ENCODE measurements at regions not wholly inside any gene's neighbourhood (a gene's known extent, or its start where the extent isn't known, plus 50 kb on each side); places are given as distances from the start of the nearest gene placed in this dataset.
"Not testable (repeated sequence)": the region's sequence is repeated elsewhere in the genome, so short reads cannot be mapped to it uniquely, and the experiment has no call there.

DNA sequence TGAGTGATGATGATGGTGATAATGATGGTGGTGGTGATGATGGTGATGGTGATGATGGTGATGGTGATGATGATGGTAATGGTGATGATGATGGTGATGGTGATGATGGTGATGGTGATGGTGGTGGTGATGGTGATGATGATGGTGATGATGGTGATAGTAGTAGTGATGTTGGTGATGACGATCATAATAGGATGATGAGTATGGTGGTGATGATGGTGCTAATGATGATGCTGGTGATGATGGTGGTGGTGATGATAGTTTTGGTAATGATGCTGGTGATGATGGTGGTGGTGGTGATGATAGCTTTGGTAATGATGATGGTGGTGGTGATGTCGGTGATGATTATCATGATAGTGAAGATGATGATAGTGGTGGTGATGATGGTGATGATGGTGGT is 171.5 kb upstream of the SFSWAP start:
- Histone ChIP-seq H3K4me1 (ENCODE audit: insufficient read depth, low read length) (peaks cover 3% of the 10 kb centered on the region), H3K9me3 (ENCODE audit: low read depth, low read length) (no peaks in the 10 kb centered on the region), H3K27me3 (ENCODE audit: insufficient read depth, low read length) (no peaks in the 10 kb centered on the region), H3K4me3 (ENCODE audit: low read length) (no peak overlapping the region)

DNA sequence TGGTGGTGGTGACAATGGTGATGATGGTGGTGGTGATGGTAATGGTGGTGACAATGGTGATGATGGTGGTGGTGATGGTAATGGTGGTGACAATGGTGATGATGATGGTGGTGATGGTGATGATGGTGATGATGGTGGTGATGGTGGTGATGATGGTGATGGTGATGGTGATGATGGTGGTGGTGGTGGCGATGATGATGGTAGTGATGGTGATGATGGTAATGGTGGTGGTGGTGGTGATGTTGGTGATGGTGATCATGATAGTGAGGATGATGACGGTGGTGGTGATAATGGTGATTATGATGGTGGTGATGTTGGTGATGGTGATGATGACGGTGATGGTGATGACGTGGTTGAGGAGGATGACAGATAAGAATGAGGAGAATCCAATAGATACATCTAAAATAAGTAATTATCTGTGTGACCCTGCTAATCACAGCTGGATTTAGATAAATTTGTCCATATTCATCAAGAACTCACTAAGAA is 170.7 kb upstream of the SFSWAP start:
- Histone ChIP-seq H3K9me3 (ENCODE audit: low read depth, low read length) (no peaks in the 10 kb centered on the region), H3K4me3 (ENCODE audit: low read length) (no peak overlapping the region), H3K27me3 (ENCODE audit: insufficient read depth, low read length) (no peaks in the 10 kb centered on the region), H3K4me1 (ENCODE audit: insufficient read depth, low read length) (peaks cover 3% of the 10 kb centered on the region)

DNA sequence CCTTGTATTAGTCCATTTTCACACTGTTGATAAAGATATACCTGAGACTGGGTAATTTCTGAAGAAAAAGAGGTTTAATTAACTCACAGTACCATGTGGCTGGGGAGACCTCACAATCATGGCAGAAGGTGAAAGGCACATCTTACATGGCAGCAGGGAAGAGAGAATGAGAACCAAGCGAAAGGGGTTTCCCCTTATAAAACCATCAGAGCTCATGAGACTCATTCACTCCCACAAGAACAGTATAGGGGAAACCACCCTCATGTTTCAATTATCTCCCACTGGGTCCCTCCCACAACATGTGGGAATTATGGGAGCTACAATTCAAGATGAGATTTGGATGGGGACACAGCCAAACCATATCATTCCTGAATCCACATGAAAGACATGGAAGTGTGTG is 169.4 kb upstream of the SFSWAP start:
- H3K27me3 ChIP-seq (ENCODE audit: insufficient read depth, low read length); H3K9me3 ChIP-seq (ENCODE audit: low read depth, low read length); H3K4me3 ChIP-seq (ENCODE audit: low read length); H3K4me1 ChIP-seq (ENCODE audit: insufficient read depth, low read length): not testable (repeated sequence)

- Histone ChIP-seq H3K27me3 (ENCODE audit: insufficient read depth, low read length) (no peaks in the 10 kb centered on the region), H3K9me3 (ENCODE audit: low read depth, low read length) (no peaks in the 10 kb centered on the region), H3K4me1 (ENCODE audit: insufficient read depth, low read length) (no peaks in the 10 kb centered on the region), H3K4me3 (ENCODE audit: low read length) (no peak overlapping the region)
Observed at GRCh38 chr12:131542351-131542750, 168.5 kb upstream of the SFSWAP start.

DNA sequence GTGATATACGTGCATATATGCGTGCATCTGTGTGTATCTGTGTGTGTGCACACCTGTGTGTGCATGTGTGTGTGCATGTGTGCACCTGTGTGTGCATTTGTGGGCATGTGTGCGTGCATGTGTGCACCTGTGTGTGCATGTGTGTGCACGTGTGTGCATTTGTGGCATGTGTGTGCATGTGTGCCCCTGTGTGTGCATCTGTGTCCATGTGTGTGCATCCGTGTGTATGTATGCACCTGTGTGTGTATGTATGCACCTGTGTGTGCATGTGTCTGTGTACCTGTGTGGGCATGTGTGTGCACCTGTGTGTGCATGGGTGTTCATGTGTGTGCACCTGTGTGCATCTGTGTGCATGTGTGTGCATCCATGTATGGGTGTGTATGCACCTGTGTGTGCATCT is 167.8 kb upstream of the SFSWAP start:
- H3K4me3 ChIP-seq (ENCODE audit: low read length), result no peak overlapping the region
- no peaks in the 10 kb centered on the region for H3K27me3 ChIP-seq (ENCODE audit: insufficient read depth, low read length)
- H3K4me1 ChIP-seq (ENCODE audit: insufficient read depth, low read length), result no peaks in the 10 kb centered on the region
- no peaks in the 10 kb centered on the region for H3K9me3 ChIP-seq (ENCODE audit: low read depth, low read length)

DNA sequence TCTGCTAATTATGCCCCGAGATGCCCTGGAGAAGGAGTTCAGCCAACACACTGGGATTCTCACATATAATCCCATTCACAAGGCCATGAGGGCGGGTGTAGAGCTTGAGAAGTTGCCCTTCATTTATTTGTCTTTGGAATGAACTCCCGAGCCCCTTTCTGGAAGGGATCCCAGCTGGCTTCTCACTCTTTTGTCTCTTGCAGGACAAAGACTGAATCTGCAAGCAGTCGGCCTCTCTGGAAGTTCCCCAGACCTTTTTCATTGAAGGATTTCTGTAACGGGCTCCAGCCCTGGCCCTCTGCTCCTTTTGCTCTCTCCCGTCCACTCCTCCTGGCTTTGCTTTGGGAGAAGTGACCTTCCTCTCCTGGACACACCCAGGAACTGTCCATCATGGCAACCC is 163.3 kb upstream of the SFSWAP start:
- no peaks in the 10 kb centered on the region for H3K4me1 ChIP-seq (ENCODE audit: insufficient read depth, low read length)
- H3K4me3 ChIP-seq (ENCODE audit: low read length), result no peak overlapping the region
- H3K27me3 ChIP-seq (ENCODE audit: insufficient read depth, low read length), result no peaks in the 10 kb centered on the region
- H3K9me3 ChIP-seq (ENCODE audit: low read depth, low read length), result no peaks in the 10 kb centered on the region

DNA sequence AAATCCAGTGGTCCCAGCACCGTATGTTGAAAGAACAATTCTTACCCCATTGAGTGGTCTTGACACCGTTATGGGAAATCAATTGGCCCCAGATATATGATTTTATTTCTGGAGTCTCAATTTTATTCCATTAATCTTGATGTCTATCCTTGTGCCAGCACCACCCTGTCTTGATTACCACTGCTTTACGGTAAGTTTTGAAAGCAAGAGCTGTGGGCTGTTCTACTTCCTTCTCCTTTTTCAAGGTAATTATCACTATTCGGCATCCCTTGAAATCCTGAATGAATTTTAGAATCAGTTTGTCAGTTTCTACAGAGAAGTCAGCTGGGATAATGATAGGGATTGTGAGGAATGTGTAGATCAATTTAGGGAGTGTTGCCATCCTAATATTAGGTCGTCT is 160.8 kb upstream of the SFSWAP start:
- no peaks in the 10 kb centered on the region for H3K27me3 ChIP-seq (ENCODE audit: insufficient read depth, low read length)

DNA sequence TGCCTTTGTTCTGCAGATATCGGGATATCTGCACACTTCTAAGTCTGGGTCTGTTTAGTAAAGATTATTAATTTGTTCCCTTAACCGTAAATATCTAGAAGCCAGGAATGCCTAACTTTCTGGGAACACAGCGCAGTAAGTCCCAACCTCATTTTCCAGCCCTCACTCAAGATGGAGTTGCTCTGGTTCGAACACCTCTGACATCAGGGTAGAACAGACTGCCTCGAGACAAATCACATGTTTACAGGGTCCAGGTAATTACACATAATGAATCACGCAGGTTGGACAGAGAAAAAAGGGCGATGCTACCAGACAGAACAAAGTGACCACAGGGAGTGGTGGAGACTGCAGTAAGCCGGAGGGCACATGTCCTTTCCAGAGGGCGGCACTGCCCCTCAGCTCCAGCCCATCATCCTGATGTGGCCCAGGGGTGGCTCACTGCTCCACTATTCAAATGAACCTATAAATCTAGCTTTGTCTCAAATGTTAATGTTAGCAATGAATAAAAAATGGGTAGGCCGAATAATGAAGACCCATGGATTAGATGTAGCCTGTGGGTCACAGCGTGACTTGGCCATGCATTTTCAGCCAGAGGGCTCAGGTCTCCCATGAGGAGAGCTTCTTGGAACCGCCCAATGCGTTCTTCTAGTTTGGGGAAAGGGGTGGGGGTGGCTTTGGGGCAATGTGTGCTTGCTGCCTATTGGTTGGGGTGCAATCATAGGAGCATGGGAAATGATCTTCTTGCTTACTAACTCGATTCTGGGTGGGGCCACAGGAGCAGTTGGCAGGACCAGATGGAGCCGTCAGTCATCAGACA is 159.0 kb upstream of the SFSWAP start:
- H3K4me3 ChIP-seq (ENCODE audit: low read length), result no peak overlapping the region
- no peaks in the 10 kb centered on the region for H3K27me3 ChIP-seq (ENCODE audit: insufficient read depth, low read length)
- H3K9me3 ChIP-seq (ENCODE audit: low read depth, low read length), result no peaks in the 10 kb centered on the region
- H3K4me1 ChIP-seq (ENCODE audit: insufficient read depth, low read length), result no peaks in the 10 kb centered on the region

More for the DNA sequence above, 160.8 kb upstream of the SFSWAP start:
- no peak overlapping the region for H3K4me3 ChIP-seq (ENCODE audit: low read length)
- H3K4me1 ChIP-seq (ENCODE audit: insufficient read depth, low read length), result no peaks in the 10 kb centered on the region
- H3K9me3 ChIP-seq (ENCODE audit: low read depth, low read length), result no peaks in the 10 kb centered on the region

GRCh38 chr12:131552492-131552863 is 158.4 kb upstream of the SFSWAP start:
- H3K4me1 ChIP-seq (ENCODE audit: insufficient read depth, low read length), result no peaks in the 10 kb centered on the region
- no peak overlapping the region for H3K4me3 ChIP-seq (ENCODE audit: low read length)
- no peaks in the 10 kb centered on the region for H3K27me3 ChIP-seq (ENCODE audit: insufficient read depth, low read length)
- H3K9me3 ChIP-seq (ENCODE audit: low read depth, low read length), result no peaks in the 10 kb centered on the region

GRCh38 chr12:131553096-131553777 is 157.7 kb upstream of the SFSWAP start:
- Histone ChIP-seq H3K4me3 (ENCODE audit: low read length) (no peak overlapping the region), H3K4me1 (ENCODE audit: insufficient read depth, low read length) (no peaks in the 10 kb centered on the region), H3K9me3 (ENCODE audit: low read depth, low read length) (no peaks in the 10 kb centered on the region), H3K27me3 (ENCODE audit: insufficient read depth, low read length) (no peaks in the 10 kb centered on the region)

GRCh38 chr12:131555197-131555846 is 155.6 kb upstream of the SFSWAP start:
- no peaks in the 10 kb centered on the region for H3K27me3 ChIP-seq (ENCODE audit: insufficient read depth, low read length)
- no peaks in the 10 kb centered on the region for H3K4me1 ChIP-seq (ENCODE audit: insufficient read depth, low read length)
- H3K4me3 ChIP-seq (ENCODE audit: low read length), result no peak overlapping the region
- no peaks in the 10 kb centered on the region for H3K9me3 ChIP-seq (ENCODE audit: low read depth, low read length)

DNA sequence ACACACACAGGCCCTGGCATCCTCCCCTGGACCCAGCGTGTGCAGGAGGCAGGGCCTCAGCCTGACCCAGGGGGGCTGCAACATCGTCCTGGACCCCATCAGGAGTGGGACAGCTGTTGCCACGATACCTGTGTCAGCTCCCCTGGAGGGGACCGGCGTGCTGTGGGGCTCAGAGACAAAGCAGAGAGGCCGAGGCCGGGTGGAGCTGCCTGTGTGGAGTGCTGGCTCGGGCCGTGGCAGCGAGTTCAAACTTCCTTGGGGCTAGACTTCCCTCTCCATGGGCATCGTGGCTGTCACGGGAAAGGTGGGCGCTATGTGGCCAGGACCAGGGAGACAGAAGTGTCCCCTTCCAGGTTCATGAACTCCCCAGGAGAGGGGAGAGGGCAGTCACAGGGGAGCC is 155.0 kb upstream of the SFSWAP start:
- Histone ChIP-seq H3K4me1 (ENCODE audit: insufficient read depth, low read length) (no peaks in the 10 kb centered on the region), H3K27me3 (ENCODE audit: insufficient read depth, low read length) (no peaks in the 10 kb centered on the region), H3K4me3 (ENCODE audit: low read length) (no peak overlapping the region), H3K9me3 (ENCODE audit: low read depth, low read length) (no peaks in the 10 kb centered on the region)

DNA sequence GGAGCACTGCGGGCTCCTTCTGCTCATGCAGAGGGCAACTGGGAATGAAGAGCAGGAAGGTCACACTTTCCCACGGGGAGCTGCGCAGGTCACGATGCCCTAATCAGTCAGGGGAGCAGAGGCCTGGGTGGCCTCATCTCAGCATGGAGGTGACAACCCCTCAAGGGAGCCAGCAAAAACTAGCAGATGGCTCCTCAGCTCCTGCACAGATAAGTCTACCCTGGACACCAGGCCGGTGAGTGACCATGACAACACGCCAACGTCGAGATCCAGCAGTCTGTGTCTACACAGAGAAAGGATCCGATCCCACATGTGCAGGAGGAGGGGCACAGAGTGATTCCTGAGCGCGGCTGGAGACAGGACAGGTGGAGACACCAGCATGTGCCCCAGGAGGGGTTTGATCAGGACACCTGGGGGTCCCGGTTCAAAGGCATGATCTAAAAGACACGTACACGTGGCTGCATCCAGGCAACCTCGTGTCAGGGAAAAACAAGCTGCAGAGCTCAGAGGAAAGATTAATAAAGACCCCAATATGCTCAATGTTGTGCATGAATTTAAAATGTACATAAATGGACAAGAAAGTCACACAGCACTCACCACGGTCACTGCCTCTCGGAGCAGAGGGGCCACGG is 153.7 kb upstream of the SFSWAP start:
- H3K27me3 ChIP-seq (ENCODE audit: insufficient read depth, low read length), result no peaks in the 10 kb centered on the region
- no peaks in the 10 kb centered on the region for H3K9me3 ChIP-seq (ENCODE audit: low read depth, low read length)

DNA sequence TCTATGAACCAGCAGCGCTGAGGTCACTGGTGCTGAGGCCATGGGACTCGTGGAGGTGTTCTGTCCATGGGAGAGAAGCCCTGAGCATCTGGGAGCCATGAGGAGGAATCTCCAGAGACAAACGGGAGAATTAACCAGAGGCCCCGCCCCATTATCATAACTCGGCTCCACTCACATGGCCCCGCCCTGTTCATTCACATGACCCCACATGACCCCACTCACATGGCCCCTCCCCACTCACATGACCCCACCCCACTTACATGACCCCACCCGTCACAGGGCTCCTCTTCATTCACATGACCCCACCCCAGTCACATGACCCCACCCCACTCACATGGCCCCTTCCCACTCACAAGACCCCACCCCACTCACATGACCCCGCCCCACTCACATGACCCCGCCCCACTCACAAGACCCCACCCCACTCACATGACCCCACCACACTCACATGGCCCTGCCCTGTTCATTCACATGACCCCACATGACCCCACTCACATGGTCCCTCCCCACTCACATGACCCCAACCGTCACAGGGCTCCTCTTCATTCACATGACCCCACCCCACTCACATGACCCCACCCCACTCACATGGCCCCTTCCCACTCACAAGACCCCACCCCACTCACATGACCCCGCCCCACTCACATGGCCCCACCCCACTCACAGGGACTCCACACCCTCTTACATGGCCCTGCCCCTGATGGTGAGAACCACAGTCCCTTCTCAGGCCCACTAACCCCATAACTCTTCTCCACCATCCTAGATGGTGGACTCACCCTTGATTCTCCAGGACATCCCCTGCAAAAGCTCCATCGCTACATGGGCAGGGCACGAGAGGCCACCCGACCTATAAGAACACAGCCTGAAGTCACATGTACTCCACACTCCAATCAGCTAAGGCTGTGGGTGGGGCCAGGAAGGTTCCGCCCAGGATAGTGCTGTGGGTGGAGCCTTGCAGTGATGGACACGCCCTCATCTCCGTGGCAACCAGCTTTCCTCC is 151.1 kb upstream of the SFSWAP start:
- H3K4me3 ChIP-seq (ENCODE audit: low read length), result no peak overlapping the region
- no peaks in the 10 kb centered on the region for H3K27me3 ChIP-seq (ENCODE audit: insufficient read depth, low read length)
- H3K9me3 ChIP-seq (ENCODE audit: low read depth, low read length), result no peaks in the 10 kb centered on the region
- no peaks in the 10 kb centered on the region for H3K4me1 ChIP-seq (ENCODE audit: insufficient read depth, low read length)

More for the DNA sequence above, 153.7 kb upstream of the SFSWAP start:
- Histone ChIP-seq H3K4me1 (ENCODE audit: insufficient read depth, low read length) (no peaks in the 10 kb centered on the region), H3K4me3 (ENCODE audit: low read length) (no peak overlapping the region)

Measured in mononuclear cell (primary cell).